ENCODE measurements at regions not wholly inside any gene's neighbourhood (a gene's known extent, or its start where the extent isn't known, plus 50 kb on each side); places are given as distances from the start of the nearest gene placed in this dataset.

GRCh38 chr1:194584052-194584451, 1397.6 kb upstream of the B3GALT2 start:
- DNase-seq (ENCODE audit: low read depth, low spot score): no peak

DNA sequence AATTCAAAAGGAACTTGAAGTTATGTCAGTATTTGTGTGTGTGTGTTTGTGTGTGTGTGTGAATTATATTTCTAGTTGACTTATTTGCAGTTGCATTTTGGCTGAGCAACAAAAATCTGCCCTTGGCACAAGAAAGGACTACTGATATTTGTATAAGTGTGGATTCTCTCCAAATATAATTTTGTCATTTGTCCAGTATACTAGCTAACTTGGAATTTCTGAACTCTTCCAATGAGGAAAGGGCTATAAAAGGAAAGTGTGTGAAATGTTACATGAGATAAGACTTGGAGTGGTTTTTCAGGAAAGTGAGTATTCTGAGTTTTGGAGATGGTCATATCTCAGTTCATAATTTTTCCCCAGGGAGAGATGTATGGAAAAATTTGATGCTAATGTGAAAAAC, 1384.1 kb upstream of the B3GALT2 start:
- DNase-seq (ENCODE audit: low read depth, low spot score): no peak

GRCh38 chr1:194568610-194569009, 1382.2 kb upstream of the B3GALT2 start:
- DNase-seq (ENCODE audit: low read depth, low spot score): no peak

DNA sequence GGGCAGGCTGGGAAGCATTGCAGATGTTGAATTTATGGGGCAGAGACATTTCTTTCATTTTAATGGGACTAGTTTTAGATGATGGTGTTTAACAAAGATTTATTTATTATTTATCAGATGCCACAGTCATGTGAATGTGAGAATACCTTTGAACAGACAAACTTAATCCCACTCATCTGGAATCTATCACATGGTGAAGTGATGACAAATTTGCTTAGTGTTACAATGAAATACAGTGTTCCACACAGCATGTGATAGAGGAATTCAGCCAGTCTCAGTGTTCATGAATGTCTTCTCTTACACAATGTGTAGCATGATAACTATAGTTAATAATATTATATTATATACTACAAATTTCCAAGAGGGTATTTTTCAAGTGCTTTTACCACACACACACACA, 1361.7 kb upstream of the B3GALT2 start:
- DNase-seq (ENCODE audit: low read depth, low spot score): no peak

DNA sequence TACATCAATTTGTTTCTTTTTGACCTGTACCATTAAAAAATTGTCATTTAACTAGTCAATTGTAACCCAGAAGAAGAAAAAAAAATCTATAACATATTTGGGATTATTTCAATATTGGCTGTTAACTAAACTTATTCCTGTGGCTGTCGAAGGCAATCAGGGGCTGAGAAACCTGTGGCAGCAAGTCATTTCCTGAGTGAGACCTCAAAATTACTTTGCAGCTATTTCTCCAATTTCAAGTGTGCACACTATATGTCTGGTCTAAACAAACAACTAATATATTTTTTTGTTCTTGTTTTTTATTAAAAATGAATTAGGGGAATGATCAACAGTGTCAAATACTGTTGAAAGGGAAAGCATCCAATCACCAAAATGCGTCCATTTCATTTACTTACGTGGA, 1357.6 kb upstream of the B3GALT2 start:
- no peak for DNase-seq (ENCODE audit: low read depth, low spot score)

DNA sequence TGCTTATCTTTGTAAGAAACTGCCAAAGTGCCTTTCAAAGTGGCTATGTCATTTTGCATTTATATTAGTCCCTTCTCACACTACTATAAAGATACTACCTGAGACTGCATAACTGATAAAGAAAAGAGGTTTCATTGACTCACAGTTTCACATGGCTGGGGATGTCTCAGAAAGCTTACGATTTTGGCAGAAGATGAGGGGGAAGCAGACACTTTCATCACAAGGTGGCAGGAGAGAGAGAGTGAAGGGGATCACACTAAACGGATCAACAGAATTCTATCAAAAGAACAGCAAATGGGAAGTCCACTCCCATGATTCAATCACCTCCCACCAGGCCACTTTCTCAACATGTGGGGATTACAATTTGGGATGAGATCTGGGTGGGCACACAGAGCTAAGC, 1352.0 kb upstream of the B3GALT2 start:
- no peak for DNase-seq (ENCODE audit: low read depth, low spot score)

DNA sequence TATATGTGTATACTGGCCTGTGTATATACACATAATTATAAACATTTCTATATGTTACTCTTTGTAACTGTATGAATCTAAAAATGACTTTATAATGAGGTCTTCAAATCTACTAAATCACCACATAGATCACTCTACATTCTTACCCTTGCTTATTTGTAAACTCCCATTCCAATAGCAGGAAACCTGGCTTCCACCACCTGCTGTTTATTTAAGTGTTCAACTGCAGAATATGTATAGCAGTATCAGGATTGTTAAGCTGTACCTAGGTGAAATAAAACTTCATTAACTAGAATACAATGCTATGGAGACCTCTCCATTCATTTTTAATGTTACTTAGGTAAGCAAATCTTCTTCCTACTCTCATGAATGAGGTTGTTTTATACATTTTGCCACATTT, 1351.1 kb upstream of the B3GALT2 start:
- no peak for DNase-seq (ENCODE audit: low read depth, low spot score)

- DNase-seq (ENCODE audit: low read depth, low spot score): peak; percentile 5
Measured at GRCh38 chr1:194535369-194535768, 1349.0 kb upstream of the B3GALT2 start.

GRCh38 chr1:194534784-194535183, 1348.4 kb upstream of the B3GALT2 start:
- DNase-seq (ENCODE audit: low read depth, low spot score): no peak

GRCh38 chr1:194533641-194534040, 1347.2 kb upstream of the B3GALT2 start:
- no peak for DNase-seq (ENCODE audit: low read depth, low spot score)

GRCh38 chr1:194517567-194517966, 1331.2 kb upstream of the B3GALT2 start:
- DNase-seq (ENCODE audit: low read depth, low spot score): no peak

- DNase-seq (ENCODE audit: low read depth, low spot score): no peak
Measured at GRCh38 chr1:194515916-194516315, 1329.5 kb upstream of the B3GALT2 start.

DNA sequence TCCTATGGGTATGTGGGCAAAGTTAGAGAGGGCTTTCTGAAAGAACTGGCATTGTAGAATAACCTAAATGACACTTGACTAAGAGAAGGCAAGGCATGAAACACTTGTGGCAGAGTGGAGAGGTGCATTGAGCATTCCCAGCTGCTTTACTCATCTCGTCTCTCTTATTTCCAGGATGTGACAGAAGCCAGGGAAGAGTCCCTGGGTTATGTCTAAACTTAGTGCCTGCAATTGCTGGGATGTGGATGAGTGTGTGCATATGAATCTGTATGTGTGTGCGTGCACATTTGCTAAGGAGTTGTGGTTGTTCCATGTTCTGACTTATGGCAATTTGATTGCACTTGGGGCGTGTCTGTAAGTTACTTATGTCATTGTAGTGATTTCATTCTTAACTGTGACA, 1326.5 kb upstream of the B3GALT2 start:
- no peak for DNase-seq (ENCODE audit: low read depth, low spot score)

DNA sequence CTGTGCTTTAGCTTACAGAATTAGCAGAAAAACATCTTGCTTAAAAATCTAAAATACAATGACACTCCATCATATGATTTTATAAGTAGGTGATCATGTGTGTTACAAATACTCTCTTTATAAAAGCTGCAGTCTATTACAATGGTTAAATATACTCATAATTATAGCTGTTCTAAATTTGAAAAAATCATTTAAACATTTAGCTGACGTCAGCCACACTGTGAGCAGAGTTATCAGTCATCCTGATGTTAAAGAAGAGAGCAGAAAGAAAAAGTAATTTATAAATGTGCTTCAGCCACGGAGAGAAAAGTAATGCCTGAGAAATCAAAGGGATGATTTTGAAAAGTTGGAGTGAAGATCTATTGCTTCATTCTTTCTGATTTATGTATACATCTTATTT, 1325.9 kb upstream of the B3GALT2 start:
- no peak for DNase-seq (ENCODE audit: low read depth, low spot score)

GRCh38 chr1:194503209-194503608, 1316.8 kb upstream of the B3GALT2 start:
- DNase-seq (ENCODE audit: low read depth, low spot score): no peak

GRCh38 chr1:194495434-194495833, 1309.0 kb upstream of the B3GALT2 start:
- DNase-seq (ENCODE audit: low read depth, low spot score): no peak

- no peak for DNase-seq (ENCODE audit: low read depth, low spot score)
Measured at GRCh38 chr1:194487172-194487571, 1300.8 kb upstream of the B3GALT2 start.

GRCh38 chr1:194485432-194485831, 1299.0 kb upstream of the B3GALT2 start:
- DNase-seq (ENCODE audit: low read depth, low spot score): no peak

GRCh38 chr1:194478731-194479130, 1292.3 kb upstream of the B3GALT2 start:
- DNase-seq (ENCODE audit: low read depth, low spot score): no peak

- DNase-seq (ENCODE audit: low read depth, low spot score): no peak
Measured at GRCh38 chr1:194477908-194478307, 1291.5 kb upstream of the B3GALT2 start.

DNA sequence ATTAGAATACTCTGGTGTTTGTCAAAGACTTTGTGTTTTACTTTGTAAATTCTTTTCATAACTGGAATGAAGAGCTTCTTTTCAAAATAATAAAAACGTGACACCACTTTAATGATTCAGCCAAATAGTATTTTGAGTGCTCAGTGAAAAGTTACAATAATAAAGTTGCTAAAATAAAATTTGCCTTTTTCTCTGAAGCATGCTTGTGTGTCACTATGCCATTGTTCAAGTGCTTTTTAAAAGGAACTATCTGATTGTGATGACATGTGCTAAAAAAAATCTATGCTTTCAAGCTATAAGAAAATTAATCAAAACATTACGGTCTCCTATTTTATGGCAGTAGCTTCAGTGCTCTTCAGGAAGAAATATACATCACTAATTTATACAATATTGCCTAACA, 1290.5 kb upstream of the B3GALT2 start:
- no peak for DNase-seq (ENCODE audit: low read depth, low spot score)

DNA sequence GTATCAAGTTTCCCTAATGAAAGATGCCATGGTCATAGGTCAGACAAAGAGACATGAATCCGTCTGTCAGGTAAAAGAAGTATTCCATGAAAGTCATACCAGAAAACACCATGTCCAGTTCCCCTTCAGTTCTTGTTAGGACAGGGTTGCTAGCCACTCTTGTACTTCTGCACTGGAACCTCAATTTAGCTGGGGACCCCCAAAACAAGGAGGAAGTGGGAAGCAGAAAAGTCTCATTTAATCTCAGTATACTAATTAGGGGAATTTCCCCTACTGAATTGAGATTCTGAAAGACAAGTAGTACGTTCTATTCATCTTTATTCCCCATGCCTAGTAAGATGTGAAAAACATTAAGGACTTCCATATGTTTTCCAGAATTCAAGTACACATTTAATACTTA, 1289.9 kb upstream of the B3GALT2 start:
- no peak for DNase-seq (ENCODE audit: low read depth, low spot score)

DNA sequence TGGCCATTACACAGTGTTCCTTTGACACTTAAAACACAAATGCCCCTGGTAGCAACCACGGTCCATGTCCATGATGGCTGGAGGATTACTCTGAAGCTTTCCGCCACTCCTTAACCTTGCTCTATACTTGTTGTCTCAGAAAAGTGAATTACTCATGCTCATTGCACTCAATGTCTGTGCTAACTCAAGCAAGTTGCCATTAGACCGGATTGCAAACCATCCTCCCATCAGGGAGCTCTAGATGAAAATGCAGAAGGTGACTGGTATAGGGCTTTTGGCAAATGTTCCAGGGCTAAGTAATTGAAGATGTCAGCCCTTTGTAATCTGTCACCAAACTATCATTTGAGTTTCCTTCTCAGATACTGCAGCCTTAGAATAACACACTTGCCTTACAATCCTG, 1288.3 kb upstream of the B3GALT2 start:
- no peak for DNase-seq (ENCODE audit: low read depth, low spot score)

GRCh38 chr1:194473766-194474165, 1287.4 kb upstream of the B3GALT2 start:
- DNase-seq (ENCODE audit: low read depth, low spot score): no peak

DNA sequence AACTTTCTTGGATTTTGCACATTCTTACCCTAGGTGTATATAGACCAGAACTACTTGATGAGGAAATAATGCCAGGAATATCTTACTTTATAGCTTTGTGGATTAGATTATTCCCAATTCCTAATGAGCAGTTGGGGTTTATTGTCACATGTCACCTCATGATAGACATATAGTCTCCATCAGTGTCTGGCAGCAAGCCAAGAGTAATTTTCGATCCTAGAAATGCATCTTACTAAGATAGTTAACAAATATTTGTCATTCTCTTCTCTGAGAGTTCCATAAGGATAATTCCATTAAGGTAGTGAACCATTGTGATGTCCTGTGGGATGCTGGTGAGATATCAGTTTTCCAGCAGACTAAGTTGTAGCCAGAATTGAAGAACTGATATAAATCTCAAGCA, 1282.9 kb upstream of the B3GALT2 start:
- DNase-seq (ENCODE audit: low read depth, low spot score): no peak
